Rectal smooth muscle tissue (tissue), 1 donor: ENCODE measurements at regions not wholly inside any gene's neighbourhood (a gene's known extent, or its start where the extent isn't known, plus 50 kb on each side); places are given as distances from the start of the nearest gene placed in this dataset.

Experiments
- H3K27ac ChIP-seq: one replicate; pipeline ENCODE4 v1.7.0; 2013; ENCODE audit warnings: low read depth, low read length, inconsistent platforms
- H3K27me3 ChIP-seq: one replicate; pipeline ENCODE4 v1.7.0; 2013; ENCODE audit warnings: low read length; ENCODE audit not compliant: control insufficient read depth, insufficient read depth
- H3K36me3 ChIP-seq: one replicate; pipeline ENCODE4 v1.7.0; 2013; ENCODE audit warnings: low read length; ENCODE audit not compliant: control insufficient read depth, insufficient read depth
- H3K4me1 ChIP-seq: one replicate; pipeline ENCODE4 v1.7.0; 2013; ENCODE audit warnings: low read length; ENCODE audit not compliant: control insufficient read depth, insufficient read depth
- H3K4me3 ChIP-seq: one replicate; pipeline ENCODE4 v1.7.0; 2013; ENCODE audit warnings: low read length
- H3K9ac ChIP-seq: one replicate; pipeline ENCODE4 v1.7.0; 2013; ENCODE audit warnings: low read length

- no peak overlapping the region for H3K4me3 ChIP-seq
- no peaks in the 10 kb centered on the region for H3K36me3 ChIP-seq
- H3K27ac ChIP-seq = peak overlapping the region; percentile 90
- H3K27me3 ChIP-seq = no peaks in the 10 kb centered on the region
- peaks cover 19% of the 10 kb centered on the region for H3K4me1 ChIP-seq
- H3K9ac ChIP-seq = no peak overlapping the region
Measured at GRCh38 chr1:234554218-234554697, 55.7 kb downstream of the IRF2BP2 start.

DNA sequence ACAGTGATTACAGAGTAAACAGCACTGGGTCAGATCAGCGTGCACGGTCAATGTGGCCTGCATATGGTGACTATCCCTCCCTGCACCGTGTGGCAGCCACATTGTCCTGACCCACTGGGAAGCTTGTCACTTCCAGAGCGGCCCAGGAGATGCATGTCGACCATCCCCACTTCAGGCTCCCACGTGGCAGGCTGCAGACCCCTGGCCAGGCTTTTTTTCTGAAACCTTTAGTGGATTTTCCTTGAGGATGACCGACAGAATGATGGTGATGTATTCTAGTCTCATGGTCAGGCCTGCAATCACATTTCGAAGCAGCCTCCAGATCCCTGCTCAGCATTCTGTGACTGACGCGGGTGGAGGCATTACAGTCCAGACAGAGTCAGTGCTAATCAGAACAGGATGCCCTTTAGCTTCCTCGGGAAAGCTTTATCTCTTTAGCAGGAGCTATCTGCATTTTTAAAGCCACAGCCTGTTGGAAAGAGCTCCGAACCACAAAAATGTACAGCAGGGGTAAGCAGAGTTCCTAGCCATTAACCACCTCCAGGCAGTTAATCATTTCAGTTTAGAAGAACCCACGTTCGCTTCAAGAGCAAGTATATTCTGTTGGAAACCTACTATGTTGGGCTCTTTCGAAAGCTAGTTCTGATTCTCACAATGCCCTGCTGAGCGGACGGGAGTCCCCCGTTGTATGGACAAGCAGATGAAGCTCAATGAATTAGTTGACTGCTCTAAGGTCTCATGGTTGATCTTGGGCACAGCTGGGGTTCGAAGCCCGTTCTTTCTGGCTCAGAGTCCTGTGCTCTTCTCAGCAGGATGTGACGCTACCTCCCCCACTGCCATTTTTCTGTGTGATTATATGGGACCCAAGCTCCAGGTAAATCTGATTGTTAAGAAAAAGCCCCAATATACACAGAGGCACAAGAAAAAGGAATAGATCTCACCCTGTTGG, 56.5 kb downstream of the IRF2BP2 start:
- Histone ChIP-seq H3K9ac (no peak overlapping the region), H3K4me1 (peaks cover 19% of the 10 kb centered on the region), H3K27ac (peak overlapping the region; percentile 90), H3K4me3 (no peak overlapping the region), H3K27me3 (no peaks in the 10 kb centered on the region), H3K36me3 (no peaks in the 10 kb centered on the region)

DNA sequence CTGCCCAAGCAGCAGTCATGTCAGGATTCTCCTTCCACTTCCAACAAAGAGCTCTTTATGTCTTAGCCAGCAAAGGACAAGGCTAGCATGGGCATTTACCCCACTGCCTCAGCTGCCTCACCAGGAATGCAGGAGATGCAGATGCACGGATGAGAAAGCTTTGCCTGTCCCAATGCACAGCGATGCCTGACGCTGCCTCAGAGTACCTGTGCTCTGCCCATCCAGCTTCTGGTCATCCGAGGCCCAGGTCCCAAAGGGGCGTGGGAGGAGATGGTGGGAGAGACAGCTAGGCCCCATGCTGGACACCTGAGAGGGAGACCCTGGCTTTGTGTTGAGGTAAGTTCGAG, 59.0 kb downstream of the IRF2BP2 start:
- H3K4me1 ChIP-seq = peaks cover 21% of the 10 kb centered on the region
- H3K4me3 ChIP-seq = no peak overlapping the region
- peak overlapping the region; percentile 16 for H3K27ac ChIP-seq
- no peak overlapping the region for H3K9ac ChIP-seq
- no peaks in the 10 kb centered on the region for H3K27me3 ChIP-seq
- H3K36me3 ChIP-seq = no peaks in the 10 kb centered on the region

DNA sequence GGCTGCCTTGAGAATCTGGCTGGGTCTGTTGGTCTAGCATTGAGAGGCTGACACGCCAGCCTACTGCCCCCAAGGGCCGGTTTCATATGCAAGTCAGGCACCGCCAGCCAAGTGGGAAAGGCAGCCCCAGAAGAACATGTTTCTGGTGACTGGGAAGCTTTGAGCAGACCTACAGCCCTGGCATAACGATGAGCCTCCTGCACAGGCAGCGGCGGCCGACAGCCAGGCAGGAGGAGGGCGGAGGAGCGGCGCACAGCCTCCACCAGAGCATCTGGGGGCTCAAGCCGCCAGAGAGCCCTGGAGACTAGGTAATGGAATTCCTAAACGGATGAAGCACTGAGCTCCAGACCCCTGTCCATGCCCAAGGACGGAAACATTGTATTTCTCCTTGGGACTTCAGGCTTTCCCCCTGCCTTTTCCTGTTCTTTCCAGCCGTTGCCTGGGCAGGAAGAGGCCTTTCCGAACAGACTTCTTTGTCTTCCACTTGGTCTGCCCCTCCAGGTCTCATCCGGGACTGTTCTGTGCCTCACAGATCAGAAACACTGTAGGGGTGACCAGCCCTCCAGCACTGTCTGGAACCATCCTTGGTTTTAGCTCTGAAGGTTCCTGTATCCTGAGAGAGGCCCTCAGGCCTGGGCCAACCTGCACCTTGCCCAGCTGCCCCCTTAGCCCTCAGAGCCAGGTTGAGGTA, 59.5 kb downstream of the IRF2BP2 start:
- Histone ChIP-seq H3K36me3 (no peaks in the 10 kb centered on the region), H3K4me3 (no peak overlapping the region), H3K9ac (no peak overlapping the region), H3K27me3 (no peaks in the 10 kb centered on the region), H3K27ac (peak overlapping the region; percentile 16), H3K4me1 (peaks cover 26% of the 10 kb centered on the region)

DNA sequence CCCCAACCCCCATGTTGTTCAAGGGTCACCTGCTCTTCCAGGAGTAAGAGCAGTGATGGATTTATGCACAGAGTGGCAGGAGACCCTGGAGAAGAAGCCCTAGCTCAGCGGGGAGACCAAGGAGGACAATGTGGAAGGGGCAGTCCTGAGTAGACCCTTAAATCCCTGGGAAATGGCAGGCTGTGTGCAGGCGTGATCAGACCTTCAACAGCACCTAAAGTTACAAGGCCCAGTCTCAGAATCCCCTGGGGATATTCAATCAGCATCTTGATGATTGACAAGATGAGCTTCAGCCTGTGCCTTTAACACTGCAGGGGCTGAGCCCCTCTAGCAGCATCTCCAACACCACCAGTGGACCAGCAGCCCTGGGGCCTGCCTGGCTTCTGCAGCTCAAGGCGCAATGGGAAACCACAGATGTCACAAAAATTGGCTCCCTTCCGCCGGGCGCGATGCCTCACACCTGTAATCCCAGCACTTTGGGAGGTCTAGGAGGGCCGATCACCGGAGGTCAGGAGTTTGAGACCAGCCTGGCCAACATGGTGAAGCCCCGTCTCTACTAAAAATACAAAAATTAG, 60.4 kb downstream of the IRF2BP2 start:
- H3K4me1 ChIP-seq = peaks cover 28% of the 10 kb centered on the region
- no peak overlapping the region for H3K4me3 ChIP-seq
- no peak overlapping the region for H3K9ac ChIP-seq
- no peak overlapping the region for H3K27ac ChIP-seq
- no peaks in the 10 kb centered on the region for H3K36me3 ChIP-seq
- H3K27me3 ChIP-seq = peaks cover 3% of the 10 kb centered on the region

DNA sequence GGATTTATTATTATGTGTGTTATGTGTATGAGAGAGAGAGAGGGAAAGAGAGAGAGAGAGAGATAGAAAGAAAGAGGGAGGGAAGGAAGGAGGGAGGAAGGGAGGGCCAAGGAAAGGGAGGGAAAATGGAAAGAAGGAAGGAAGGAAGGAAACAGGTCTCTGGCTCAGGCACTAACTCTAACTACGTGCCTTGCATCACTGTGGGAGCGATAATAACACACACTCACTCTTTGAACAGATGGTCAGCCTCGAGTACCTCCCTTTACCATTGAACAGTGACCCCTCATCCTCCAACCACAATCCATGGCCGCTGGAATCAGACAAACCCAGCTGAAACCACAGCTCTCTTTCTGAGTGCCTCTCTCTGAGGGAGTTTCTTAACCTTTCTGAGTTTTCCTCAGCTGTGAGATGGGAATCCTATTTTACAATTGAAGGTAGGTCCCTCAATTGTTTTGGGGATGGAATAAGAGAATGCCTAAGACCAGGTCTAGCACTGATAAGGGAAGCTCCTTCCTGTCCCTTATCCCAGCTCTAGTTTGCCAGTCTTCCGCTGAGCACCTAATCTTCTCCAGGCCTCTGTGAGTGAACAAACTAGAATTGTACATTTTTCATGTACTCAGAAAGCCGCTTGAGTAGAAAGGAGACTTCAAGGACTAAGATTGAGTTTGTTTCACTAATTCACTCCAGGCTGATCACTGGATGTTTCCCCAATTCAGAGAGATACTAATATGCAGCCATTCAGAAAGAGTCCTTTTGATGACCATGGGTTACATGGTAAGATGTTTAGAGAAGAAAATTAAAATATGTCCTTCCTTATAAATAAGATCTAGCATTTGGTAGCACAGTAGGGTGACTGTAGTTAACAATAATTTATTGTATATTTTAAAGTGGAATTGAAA, 62.8 kb downstream of the IRF2BP2 start:
- Histone ChIP-seq H3K9ac (no peak overlapping the region), H3K36me3 (no peaks in the 10 kb centered on the region), H3K4me1 (peaks cover 39% of the 10 kb centered on the region), H3K4me3 (no peak overlapping the region), H3K27ac (no peak overlapping the region), H3K27me3 (peaks cover 3% of the 10 kb centered on the region)

DNA sequence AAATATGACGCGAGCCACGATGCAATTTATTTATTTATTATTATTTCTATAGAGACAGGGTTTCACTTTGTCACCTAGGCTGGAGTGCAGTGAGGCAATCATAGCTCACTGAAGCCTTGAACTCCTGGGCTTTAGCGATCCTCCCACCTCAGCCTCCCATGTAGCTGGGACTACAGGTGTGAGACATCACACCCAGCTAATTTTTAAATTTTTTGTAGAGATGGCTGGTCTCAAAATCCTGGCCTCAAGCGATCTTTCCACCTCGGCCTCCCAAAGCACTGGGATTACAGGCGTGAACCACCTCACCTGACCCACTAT, 63.6 kb downstream of the IRF2BP2 start:
- Histone ChIP-seq H3K36me3 (no peaks in the 10 kb centered on the region), H3K9ac (no peak overlapping the region), H3K27ac (peak overlapping the region; percentile 21), H3K4me3 (peak overlapping the region; percentile 25), H3K27me3 (peaks cover 3% of the 10 kb centered on the region), H3K4me1 (peaks cover 47% of the 10 kb centered on the region)

GRCh38 chr1:234545517-234546386, 64.2 kb downstream of the IRF2BP2 start:
- peaks cover 3% of the 10 kb centered on the region for H3K27me3 ChIP-seq
- H3K36me3 ChIP-seq = no peaks in the 10 kb centered on the region
- peak overlapping the region; percentile 24 for H3K9ac ChIP-seq
- peaks cover 53% of the 10 kb centered on the region for H3K4me1 ChIP-seq
- H3K4me3 ChIP-seq = peak overlapping the region; percentile 52
- H3K27ac ChIP-seq = peak overlapping the region; percentile 97

DNA sequence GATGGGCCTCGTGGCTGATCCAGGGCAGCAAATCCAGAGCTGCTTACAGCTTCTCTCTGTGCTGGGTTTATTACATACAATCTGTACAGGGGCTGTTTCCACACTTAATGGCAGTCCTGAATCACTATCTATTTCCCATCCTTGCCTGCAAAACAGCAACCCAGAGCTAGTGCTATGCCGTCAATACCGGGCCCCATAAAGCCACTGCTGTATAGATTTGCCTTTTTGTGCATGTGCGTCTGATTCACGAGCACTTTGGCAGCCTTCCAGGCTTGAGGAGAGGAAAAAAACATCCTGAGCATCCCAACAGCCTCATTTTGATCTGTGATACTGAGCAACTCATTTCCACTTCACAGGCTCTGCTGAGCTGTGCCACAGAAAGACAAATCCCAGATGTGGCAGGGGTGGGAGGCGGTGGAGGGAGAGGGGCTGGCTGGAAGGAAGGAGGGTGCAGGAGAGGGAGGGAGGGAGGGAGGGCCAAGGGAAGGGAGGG, 65.2 kb upstream of the TARBP1 start:
- no peak overlapping the region for H3K4me3 ChIP-seq
- peak overlapping the region; percentile 97 for H3K27ac ChIP-seq
- H3K4me1 ChIP-seq = peaks cover 69% of the 10 kb centered on the region
- H3K27me3 ChIP-seq = peaks cover 3% of the 10 kb centered on the region
- H3K36me3 ChIP-seq = no peaks in the 10 kb centered on the region
- peak overlapping the region; percentile 28 for H3K9ac ChIP-seq

DNA sequence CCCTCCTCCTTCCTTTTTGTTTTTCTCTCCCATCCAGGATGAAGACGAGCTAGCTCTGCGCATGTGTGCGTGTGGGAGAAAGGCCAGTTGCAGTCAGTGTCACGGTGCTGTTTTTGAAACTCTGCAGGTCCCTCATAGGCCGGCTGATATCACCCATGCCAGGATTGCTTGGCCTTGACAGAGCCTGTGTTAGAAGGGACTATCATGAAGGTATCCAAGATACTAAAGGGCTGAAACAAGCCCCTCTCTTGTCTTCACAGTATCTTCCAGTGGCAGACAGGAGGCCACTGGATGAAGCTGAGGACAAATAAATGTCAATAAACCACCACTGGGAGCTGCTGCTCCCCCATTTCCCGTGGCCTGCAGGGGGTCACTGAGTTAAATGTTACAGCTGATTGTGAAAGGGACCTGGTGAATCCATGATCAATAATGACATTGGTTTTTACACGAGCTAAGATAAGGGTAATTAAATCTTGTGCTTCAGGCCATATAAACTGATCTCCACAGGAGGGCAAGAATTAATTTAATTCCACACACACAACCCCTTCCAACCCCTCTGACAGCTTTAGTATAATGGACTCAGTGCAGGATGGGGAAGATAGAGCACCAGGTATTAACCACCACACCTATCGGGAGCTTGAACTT, 64.6 kb upstream of the TARBP1 start:
- peaks cover 75% of the 10 kb centered on the region for H3K4me1 ChIP-seq
- no peaks in the 10 kb centered on the region for H3K36me3 ChIP-seq
- H3K4me3 ChIP-seq = no peak overlapping the region
- H3K27me3 ChIP-seq = peaks cover 3% of the 10 kb centered on the region
- H3K9ac ChIP-seq = peak overlapping the region; percentile 28
- peak overlapping the region; percentile 97 for H3K27ac ChIP-seq
